ACC112 (cell line): ENCODE measurements at regions not wholly inside any gene's neighbourhood (a gene's known extent, or its start where the extent isn't known, plus 50 kb on each side); places are given as distances from the start of the nearest gene placed in this dataset.

Source experiments
- H2AFZ ChIP-seq: fragments of 200-600 bp; sonication (generic); one replicate; pipeline ENCODE4 v1.6.0; 2017; ENCODE audit warnings: antibody characterized with exemption, low read length; ENCODE audit not compliant: unreplicated experiment
- H3K27ac ChIP-seq: fragments of 200-600 bp; sonication (generic); 2 replicates; pipeline ENCODE4 v1.5.1; 2014; ENCODE audit warnings: low read depth, mild to moderate bottlenecking, antibody characterized with exemption, low read length, moderate library complexity
- H3K27me3 ChIP-seq: fragments of 200-600 bp; sonication (generic); 2 replicates; pipeline ENCODE4 v1.6.1; 2014; ENCODE audit warnings: mild to moderate bottlenecking, antibody characterized with exemption, low read length, moderate library complexity, mixed read lengths; ENCODE audit not compliant: insufficient read depth
- H3K36me3 ChIP-seq: fragments of 200-600 bp; sonication (generic); 2 replicates; pipeline ENCODE4 v1.6.1; 2016; ENCODE audit warnings: mild to moderate bottlenecking, antibody characterized with exemption, low read length, moderate library complexity, mixed read lengths; ENCODE audit not compliant: insufficient read depth
- H3K4me1 ChIP-seq: fragments of 200-600 bp; sonication (generic); one replicate; pipeline ENCODE4 v1.6.1; 2016; ENCODE audit warnings: low read length, mixed read lengths; ENCODE audit not compliant: insufficient read depth, unreplicated experiment, control insufficient read depth
- H3K4me3 ChIP-seq: fragments of 200-600 bp; sonication (generic); 2 replicates; pipeline ENCODE4 v1.5.1; 2014; ENCODE audit warnings: mild to moderate bottlenecking, low read depth, low read length
- H3K79me2 ChIP-seq: fragments of 200-600 bp; sonication (generic); one replicate; pipeline ENCODE4 v1.6.0; 2016; ENCODE audit warnings: low read length; ENCODE audit not compliant: control insufficient read depth, unreplicated experiment, insufficient read depth

GRCh38 chr14:97002454-97002853, 205.3 kb downstream of the VRK1 start:
- no peaks in the 10 kb centered on the region for H3K4me1 ChIP-seq
- no peaks in the 10 kb centered on the region for H3K79me2 ChIP-seq
- no peaks in the 10 kb centered on the region for H3K27me3 ChIP-seq
- no peak overlapping the region for H3K27ac ChIP-seq
- H3K36me3 ChIP-seq, result no peaks in the 10 kb centered on the region
- H2AFZ ChIP-seq, result no peak overlapping the region
- H3K4me3 ChIP-seq, result no peak overlapping the region

GRCh38 chr14:97005934-97006333, 208.8 kb downstream of the VRK1 start:
- Histone ChIP-seq H3K4me3 (no peak overlapping the region), H3K4me1 (no peaks in the 10 kb centered on the region), H2AFZ (no peak overlapping the region), H3K79me2 (no peaks in the 10 kb centered on the region), H3K27me3 (no peaks in the 10 kb centered on the region), H3K36me3 (no peaks in the 10 kb centered on the region), H3K27ac (no peak overlapping the region)

DNA sequence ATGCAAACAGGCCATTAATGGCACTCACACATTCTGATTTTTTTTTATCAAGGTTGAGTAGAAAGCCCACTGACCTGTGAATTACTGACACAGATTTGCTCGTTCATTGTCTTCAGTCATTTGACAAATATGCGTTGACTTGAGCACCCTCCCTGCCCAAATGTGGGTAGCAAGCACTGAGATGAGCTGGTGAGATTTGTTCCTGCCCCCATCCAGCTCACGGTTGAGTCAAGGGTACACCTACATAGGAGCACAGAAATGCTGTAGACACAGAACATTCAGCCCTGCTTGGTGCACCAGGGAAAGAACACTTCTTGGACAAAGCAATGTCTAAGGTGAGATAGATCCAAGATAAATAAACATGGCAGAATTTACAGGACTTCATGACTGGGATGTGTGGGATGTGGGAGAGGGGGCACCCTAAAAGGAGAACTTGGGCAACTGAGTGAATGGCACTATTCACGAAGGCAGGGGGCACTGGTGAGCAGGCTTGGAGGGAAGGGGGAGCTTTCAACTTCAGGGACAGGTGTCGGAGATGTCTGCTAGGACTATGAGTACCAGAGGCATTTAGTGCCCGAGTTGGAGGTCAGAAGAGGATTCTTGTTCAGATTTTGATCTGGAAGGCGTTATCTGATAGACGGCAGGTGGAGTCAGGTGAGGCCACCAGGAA, 213.4 kb downstream of the VRK1 start:
- Histone ChIP-seq H3K4me1 (no peaks in the 10 kb centered on the region), H3K79me2 (no peaks in the 10 kb centered on the region), H3K36me3 (no peaks in the 10 kb centered on the region), H3K27ac (no peak overlapping the region), H2AFZ (no peak overlapping the region), H3K4me3 (no peak overlapping the region), H3K27me3 (no peaks in the 10 kb centered on the region)

DNA sequence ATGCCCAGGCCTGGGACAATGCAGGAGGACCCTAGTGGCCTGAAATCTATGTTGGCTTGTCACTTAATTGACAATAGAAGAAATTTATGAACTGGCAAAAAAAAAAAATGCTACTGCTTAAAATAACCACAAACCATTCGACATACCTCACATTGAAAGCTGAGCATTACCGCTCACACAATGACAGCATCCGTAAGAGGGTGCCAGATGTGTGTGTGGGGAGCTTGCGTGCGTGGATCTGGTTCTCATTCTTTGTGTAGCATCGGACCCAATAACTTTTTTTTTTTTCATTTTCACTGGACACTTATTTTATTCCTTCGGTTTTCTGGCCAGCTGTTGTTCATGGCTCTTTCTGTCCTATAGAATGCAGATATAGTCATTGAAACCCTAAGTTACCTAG, 216.7 kb downstream of the VRK1 start:
- Histone ChIP-seq H2AFZ (no peak overlapping the region), H3K27ac (no peak overlapping the region), H3K36me3 (no peaks in the 10 kb centered on the region), H3K27me3 (no peaks in the 10 kb centered on the region), H3K79me2 (no peaks in the 10 kb centered on the region), H3K4me1 (no peaks in the 10 kb centered on the region), H3K4me3 (no peak overlapping the region)

GRCh38 chr14:97021001-97021400, 223.8 kb downstream of the VRK1 start:
- H2AFZ ChIP-seq, result no peak overlapping the region
- no peaks in the 10 kb centered on the region for H3K79me2 ChIP-seq
- H3K27me3 ChIP-seq, result no peaks in the 10 kb centered on the region
- H3K4me1 ChIP-seq, result no peaks in the 10 kb centered on the region
- no peak overlapping the region for H3K27ac ChIP-seq
- H3K4me3 ChIP-seq, result no peak overlapping the region
- no peaks in the 10 kb centered on the region for H3K36me3 ChIP-seq

- H2AFZ ChIP-seq, result no peak overlapping the region
- H3K27me3 ChIP-seq, result no peaks in the 10 kb centered on the region
- H3K27ac ChIP-seq, result no peak overlapping the region
- no peaks in the 10 kb centered on the region for H3K36me3 ChIP-seq
- no peak overlapping the region for H3K4me3 ChIP-seq
- H3K79me2 ChIP-seq, result no peaks in the 10 kb centered on the region
- no peaks in the 10 kb centered on the region for H3K4me1 ChIP-seq
Observed at GRCh38 chr14:97021571-97022168, 224.5 kb downstream of the VRK1 start.

- no peaks in the 10 kb centered on the region for H3K27me3 ChIP-seq
- H3K36me3 ChIP-seq, result no peaks in the 10 kb centered on the region
- H3K79me2 ChIP-seq, result no peaks in the 10 kb centered on the region
- no peaks in the 10 kb centered on the region for H3K4me1 ChIP-seq
- no peak overlapping the region for H2AFZ ChIP-seq
- H3K27ac ChIP-seq, result no peak overlapping the region
- H3K4me3 ChIP-seq, result no peak overlapping the region
Observed at GRCh38 chr14:97022741-97023140, 225.6 kb downstream of the VRK1 start.

DNA sequence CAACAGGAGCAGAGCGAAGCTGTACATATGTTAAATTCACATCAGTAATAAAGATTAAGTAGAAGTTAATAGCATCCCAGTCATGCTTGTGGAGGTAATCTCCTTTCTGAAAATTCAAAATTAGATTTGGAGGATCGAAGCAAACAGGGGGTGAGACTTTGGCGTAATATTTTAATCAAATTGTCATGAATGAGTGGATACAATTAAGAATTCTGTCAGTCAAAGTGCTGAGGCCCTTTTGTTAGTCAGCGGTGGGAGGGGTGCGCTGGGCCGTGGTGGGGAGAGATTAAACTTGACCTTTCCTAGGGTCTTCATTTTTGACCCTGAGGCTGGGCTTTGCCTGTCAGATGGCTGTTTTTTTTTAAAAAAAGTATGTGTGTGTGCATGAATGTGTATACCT, 226.7 kb downstream of the VRK1 start:
- no peaks in the 10 kb centered on the region for H3K36me3 ChIP-seq
- H2AFZ ChIP-seq, result no peak overlapping the region
- no peaks in the 10 kb centered on the region for H3K27me3 ChIP-seq
- no peak overlapping the region for H3K27ac ChIP-seq
- H3K4me3 ChIP-seq, result no peak overlapping the region
- no peaks in the 10 kb centered on the region for H3K4me1 ChIP-seq
- H3K79me2 ChIP-seq, result no peaks in the 10 kb centered on the region

DNA sequence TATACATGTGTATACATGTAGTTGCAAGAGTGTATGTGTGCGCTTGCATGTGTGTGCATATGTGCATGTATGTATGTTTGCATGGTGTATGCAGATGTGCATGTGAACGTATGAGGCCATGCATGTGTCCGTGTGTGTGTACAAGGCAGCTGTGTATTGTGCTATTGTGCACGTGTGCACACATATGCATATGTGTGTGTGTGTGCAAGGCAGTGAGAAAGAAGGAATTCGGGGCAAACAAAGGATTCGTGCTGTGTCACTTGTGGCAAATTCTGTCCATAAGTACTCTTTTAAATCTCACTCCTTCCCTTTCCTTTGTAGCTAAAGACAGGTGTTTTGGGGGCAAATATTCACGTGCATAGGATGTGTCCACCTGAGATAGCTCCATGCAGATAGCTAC, 227.1 kb downstream of the VRK1 start:
- Histone ChIP-seq H2AFZ (no peak overlapping the region), H3K36me3 (no peaks in the 10 kb centered on the region), H3K4me3 (no peak overlapping the region), H3K27me3 (no peaks in the 10 kb centered on the region), H3K79me2 (no peaks in the 10 kb centered on the region), H3K27ac (no peak overlapping the region), H3K4me1 (no peaks in the 10 kb centered on the region)

DNA sequence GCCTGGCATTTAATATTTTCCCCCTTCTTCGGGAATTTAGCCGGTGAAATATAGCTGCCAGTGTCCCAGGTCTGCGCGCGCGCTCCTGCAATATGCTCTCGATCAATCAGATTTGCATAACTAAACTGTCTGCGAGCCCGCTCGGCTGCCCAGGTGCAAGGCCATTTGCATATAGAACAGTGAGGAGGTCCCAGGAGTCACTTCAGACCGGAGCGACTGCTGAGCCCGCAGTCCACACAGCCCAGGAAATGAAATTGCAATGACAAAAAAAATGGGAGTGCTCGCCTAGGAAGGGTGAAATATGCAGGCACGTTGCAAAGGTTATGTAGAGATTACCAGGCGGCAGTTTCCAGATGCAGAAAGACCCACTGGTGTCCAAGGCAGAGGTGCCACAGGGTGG, 228.5 kb downstream of the VRK1 start:
- H3K27ac ChIP-seq, result no peak overlapping the region
- H3K4me1 ChIP-seq, result no peaks in the 10 kb centered on the region

GRCh38 chr14:97027256-97027999, 230.2 kb downstream of the VRK1 start:
- Histone ChIP-seq H2AFZ (no peak overlapping the region), H3K79me2 (no peaks in the 10 kb centered on the region), H3K36me3 (no peaks in the 10 kb centered on the region), H3K27me3 (no peaks in the 10 kb centered on the region), H3K4me1 (no peaks in the 10 kb centered on the region), H3K27ac (no peak overlapping the region), H3K4me3 (no peak overlapping the region)

More for the DNA sequence above, 228.5 kb downstream of the VRK1 start:
- H3K27me3 ChIP-seq, result no peaks in the 10 kb centered on the region
- no peaks in the 10 kb centered on the region for H3K79me2 ChIP-seq
- no peak overlapping the region for H3K4me3 ChIP-seq
- H2AFZ ChIP-seq, result no peak overlapping the region
- H3K36me3 ChIP-seq, result no peaks in the 10 kb centered on the region
